ENCODE measurements at regions not wholly inside any gene's neighbourhood (a gene's known extent, or its start where the extent isn't known, plus 50 kb on each side); places are given as distances from the start of the nearest gene placed in this dataset.

DNA sequence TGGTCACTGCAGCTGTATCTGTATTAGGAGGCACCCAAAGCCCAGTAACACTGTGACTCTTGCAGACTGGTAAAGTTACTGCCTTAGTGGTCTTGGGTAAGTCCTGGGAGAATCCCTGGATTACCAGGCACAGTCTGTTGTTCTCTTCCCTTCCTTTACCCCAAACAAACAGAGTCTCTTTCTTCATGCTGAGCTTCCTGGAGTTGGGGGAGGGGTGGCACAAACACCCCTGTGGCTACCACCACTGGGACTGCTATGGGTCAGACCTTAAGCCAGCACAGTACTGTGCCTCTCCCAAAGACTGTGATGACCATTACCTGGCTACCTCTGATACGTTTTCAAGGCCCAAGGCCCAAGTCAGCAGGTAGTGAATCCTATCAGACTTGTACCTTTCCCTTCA, 59.9 kb upstream of the FAM3C start:
- TF ChIP-seq POLR2A (IDR thresholded peaks at IDR 0.05; ENCODE audit: low read length), result no peak
- TF ChIP-seq GATA1 (IDR thresholded peaks at IDR 0.05; ENCODE audit: low read depth, low read length), result no peak
